ENCODE measurements at regions not wholly inside any gene's neighbourhood (a gene's known extent, or its start where the extent isn't known, plus 50 kb on each side); places are given as distances from the start of the nearest gene placed in this dataset.

- Histone ChIP-seq H3K4me3 (no peak overlapping the region), H3K27me3 (no peaks in the 10 kb centered on the region), H3K27ac (no peak overlapping the region), H3K4me1 (no peaks in the 10 kb centered on the region), H3K36me3 (ENCODE audit: low read depth, missing control alignments) (no peaks in the 10 kb centered on the region), H3K9me3 (no peaks in the 10 kb centered on the region)
- no peak for DNase-seq
- TF ChIP-seq, protein P1, sequence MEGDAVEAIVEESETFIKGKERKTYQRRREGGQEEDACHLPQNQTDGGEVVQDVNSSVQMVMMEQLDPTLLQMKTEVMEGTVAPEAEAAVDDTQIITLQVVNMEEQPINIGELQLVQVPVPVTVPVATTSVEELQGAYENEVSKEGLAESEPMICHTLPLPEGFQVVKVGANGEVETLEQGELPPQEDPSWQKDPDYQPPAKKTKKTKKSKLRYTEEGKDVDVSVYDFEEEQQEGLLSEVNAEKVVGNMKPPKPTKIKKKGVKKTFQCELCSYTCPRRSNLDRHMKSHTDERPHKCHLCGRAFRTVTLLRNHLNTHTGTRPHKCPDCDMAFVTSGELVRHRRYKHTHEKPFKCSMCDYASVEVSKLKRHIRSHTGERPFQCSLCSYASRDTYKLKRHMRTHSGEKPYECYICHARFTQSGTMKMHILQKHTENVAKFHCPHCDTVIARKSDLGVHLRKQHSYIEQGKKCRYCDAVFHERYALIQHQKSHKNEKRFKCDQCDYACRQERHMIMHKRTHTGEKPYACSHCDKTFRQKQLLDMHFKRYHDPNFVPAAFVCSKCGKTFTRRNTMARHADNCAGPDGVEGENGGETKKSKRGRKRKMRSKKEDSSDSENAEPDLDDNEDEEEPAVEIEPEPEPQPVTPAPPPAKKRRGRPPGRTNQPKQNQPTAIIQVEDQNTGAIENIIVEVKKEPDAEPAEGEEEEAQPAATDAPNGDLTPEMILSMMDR (IDR thresholded peaks at IDR 0.05) = no peak
- intact Hi-C loops (cut with DNase I; ENCODE audit: low total_unique reads) = no loop called here
Observed at GRCh38 chr2:147485210-147485851, 359.5 kb upstream of the ACVR2A start.

DNA sequence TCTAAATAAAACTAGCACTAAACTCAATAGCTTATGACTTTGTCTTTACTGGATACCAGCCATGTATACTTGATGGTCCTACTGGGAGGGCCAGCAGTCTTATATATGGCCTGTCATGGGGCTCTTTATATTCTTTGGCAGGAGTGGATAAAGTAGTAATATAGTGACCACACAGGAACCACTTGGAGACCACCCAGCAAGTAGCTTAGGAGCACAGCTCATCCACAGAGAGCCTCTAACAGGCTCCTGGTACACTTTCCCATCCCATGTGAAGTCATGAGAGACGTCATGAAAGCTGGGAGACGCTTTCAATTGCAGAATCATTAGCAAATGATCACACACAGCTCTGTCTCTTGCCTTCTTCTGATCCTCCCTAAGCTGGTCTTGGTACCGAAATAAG lies 360.9 kb upstream of the ACVR2A start:
- H3K4me1 ChIP-seq = no peaks in the 10 kb centered on the region
- intact Hi-C loops (cut with DNase I; ENCODE audit: low total_unique reads) = no loop called here
- H3K9me3 ChIP-seq = no peaks in the 10 kb centered on the region
- TF ChIP-seq POLR2A (IDR thresholded peaks at IDR 0.05) = no peak
- TF ChIP-seq, protein P1 (IDR thresholded peaks at IDR 0.05) = no peak
- H3K27me3 ChIP-seq = no peaks in the 10 kb centered on the region
- no peak overlapping the region for H3K4me3 ChIP-seq
- WGBS, 2 donors = 55 to 64% methylated on average over 3 of the region's 3 CpGs
- no peak overlapping the region for H3K27ac ChIP-seq
- DNase-seq = no peak
- H3K36me3 ChIP-seq (ENCODE audit: low read depth, missing control alignments) = no peaks in the 10 kb centered on the region

GRCh38 chr2:147482916-147483669 lies 361.7 kb upstream of the ACVR2A start:
- 32 to 50% methylated on average over 3 of the region's 3 CpGs for WGBS, 2 donors
- Histone ChIP-seq H3K27me3 (no peaks in the 10 kb centered on the region), H3K4me1 (no peaks in the 10 kb centered on the region), H3K4me3 (no peak overlapping the region), H3K27ac (no peak overlapping the region), H3K36me3 (ENCODE audit: low read depth, missing control alignments) (no peaks in the 10 kb centered on the region), H3K9me3 (no peaks in the 10 kb centered on the region)
- intact Hi-C loops (cut with DNase I; ENCODE audit: low total_unique reads) = no loop called here
- no peak for TF ChIP-seq POLR2A (IDR thresholded peaks at IDR 0.05)
- TF ChIP-seq, protein P1 (IDR thresholded peaks at IDR 0.05) = no peak
- no peak for DNase-seq

- WGBS, 2 donors = 67 to 73% methylated on average over 6 of the region's 6 CpGs
- H3K27me3 ChIP-seq = no peaks in the 10 kb centered on the region
- H3K9me3 ChIP-seq = no peaks in the 10 kb centered on the region
- DNase-seq = no peak
- H3K4me3 ChIP-seq = no peak overlapping the region
- intact Hi-C loops (cut with DNase I; ENCODE audit: low total_unique reads) = no loop called here
- no peak overlapping the region for H3K27ac ChIP-seq
- no peaks in the 10 kb centered on the region for H3K4me1 ChIP-seq
- no peaks in the 10 kb centered on the region for H3K36me3 ChIP-seq (ENCODE audit: low read depth, missing control alignments)
- no peak for TF ChIP-seq POLR2A (IDR thresholded peaks at IDR 0.05)
- TF ChIP-seq, protein P1 (IDR thresholded peaks at IDR 0.05) = no peak
Observed at GRCh38 chr2:147482111-147482895, 362.5 kb upstream of the ACVR2A start.

Measured in testis (tissue), 2 donors.